GM13977 (cell line): ENCODE measurements at regions not wholly inside any gene's neighbourhood (a gene's known extent, or its start where the extent isn't known, plus 50 kb on each side); places are given as distances from the start of the nearest gene placed in this dataset.
"Not testable (repeated sequence)": the region's sequence is repeated elsewhere in the genome, so short reads cannot be mapped to it uniquely, and the experiment has no call there.

Source experiments
- DNase-seq: peaks from one replicate; pipeline ENCODE4 v3.0.0; 2012; ENCODE audit warnings: low spot score
- in situ Hi-C: fragments of 300-500 bp; cut with MboI; formaldehyde crosslinking; loops from one replicate; pipeline ENCODE4 v1.12.0; 2022; ENCODE audit warnings: low sequenced_read_pairs, low pct_unique_long_range_greater_than_20kb, mixed read lengths, inconsistent platforms; ENCODE audit not compliant: unreplicated experiment
- TF ChIP-seq, protein P1 (sequence below): IDR thresholded peaks from 2 replicates; pipeline ENCODE4 v1.5.1; 2012; ENCODE audit warnings: mild to moderate bottlenecking, control low read depth; ENCODE audit not compliant: insufficient read depth; ENCODE audit errors: extremely low read depth, missing control alignments

DNA sequence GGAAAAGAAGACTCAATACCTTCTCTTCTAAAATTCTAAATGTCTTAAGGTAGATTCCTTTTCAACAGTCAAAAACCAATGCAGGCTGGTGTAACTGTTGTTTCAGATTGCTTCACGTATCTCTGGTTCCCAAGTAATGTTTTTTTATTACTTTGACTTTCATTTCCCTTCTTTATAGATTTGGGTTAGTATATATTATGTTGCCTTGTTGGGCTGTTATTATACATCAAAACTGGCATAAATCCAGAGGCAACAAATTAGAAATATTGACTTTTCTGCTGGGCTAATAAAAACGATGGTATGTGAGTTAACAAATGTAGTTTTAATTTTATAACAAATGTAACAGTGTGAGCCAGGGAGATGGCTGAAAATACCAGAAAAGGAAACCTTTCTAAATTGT is 444.7 kb upstream of the TENM3 start:
- DNase-seq: no peak
- TF ChIP-seq, protein P1, sequence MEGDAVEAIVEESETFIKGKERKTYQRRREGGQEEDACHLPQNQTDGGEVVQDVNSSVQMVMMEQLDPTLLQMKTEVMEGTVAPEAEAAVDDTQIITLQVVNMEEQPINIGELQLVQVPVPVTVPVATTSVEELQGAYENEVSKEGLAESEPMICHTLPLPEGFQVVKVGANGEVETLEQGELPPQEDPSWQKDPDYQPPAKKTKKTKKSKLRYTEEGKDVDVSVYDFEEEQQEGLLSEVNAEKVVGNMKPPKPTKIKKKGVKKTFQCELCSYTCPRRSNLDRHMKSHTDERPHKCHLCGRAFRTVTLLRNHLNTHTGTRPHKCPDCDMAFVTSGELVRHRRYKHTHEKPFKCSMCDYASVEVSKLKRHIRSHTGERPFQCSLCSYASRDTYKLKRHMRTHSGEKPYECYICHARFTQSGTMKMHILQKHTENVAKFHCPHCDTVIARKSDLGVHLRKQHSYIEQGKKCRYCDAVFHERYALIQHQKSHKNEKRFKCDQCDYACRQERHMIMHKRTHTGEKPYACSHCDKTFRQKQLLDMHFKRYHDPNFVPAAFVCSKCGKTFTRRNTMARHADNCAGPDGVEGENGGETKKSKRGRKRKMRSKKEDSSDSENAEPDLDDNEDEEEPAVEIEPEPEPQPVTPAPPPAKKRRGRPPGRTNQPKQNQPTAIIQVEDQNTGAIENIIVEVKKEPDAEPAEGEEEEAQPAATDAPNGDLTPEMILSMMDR: no peak
- in situ Hi-C loops: no loop called here

DNA sequence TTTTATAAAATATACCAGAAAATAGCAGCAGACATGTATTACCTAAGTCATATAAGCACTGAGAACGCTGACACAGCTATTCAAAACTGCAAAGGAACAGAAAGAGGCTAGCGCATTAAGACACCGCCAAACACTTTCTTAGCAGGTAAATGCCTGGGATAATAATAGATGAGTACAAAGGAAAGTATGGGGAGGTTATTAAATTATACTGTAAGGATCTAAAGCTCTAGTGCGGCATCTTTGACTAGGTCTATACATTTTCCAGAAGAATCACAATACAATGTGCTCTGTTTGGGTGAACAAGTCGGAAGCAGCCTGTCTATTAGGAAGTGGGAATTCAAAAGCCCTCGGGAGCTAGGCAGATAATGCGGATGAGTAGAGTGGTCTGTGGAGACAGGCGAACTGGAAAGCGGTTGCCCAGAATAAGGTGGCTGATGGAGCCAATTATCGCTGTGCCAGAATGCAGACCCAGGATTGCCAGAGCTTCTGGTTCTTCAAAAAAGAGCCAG is 443.6 kb upstream of the TENM3 start:
- TF ChIP-seq, protein P1: no peak
- in situ Hi-C loops: no loop called here
- DNase-seq: no peak

DNA sequence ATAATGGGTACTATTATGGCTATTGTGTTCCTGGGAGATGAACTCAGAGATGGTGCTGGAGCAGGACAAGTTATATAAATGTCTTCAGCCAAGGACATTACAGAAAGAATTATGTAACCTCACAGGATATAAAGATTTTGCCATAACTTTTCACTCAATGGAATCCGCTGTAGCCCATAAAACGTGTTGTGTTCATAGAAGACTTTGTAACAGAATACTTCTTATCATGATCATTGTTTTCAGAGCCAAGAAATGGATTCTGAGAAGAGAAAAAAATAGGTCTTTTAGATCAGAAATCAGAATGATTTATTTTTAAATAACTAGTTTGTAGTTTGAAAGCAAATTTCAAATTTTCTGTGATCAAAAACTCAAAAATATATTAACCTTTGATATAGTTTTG is 441.0 kb upstream of the TENM3 start:
- in situ Hi-C loops: no loop called here
- TF ChIP-seq, protein P1: no peak
- no peak for DNase-seq

DNA sequence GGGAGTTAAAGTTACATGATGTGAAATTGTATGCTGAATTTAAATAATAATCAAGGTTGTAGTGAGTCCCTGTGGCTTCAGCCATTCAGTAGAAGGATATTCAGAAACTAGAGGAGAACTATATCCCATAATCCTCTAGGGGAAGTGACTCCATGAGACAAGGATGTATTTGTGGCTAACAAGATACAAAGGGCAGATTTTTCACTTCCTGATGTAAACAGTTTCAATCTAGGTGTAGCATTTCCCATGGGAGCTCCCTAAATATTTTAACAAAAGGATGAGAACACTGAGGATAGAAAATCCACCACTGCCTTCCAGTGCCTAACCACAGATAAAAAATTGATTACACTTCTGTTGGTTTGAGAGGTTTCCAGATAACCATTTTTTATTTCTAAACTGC is 435.4 kb upstream of the TENM3 start:
- in situ Hi-C loops: no loop called here
- no peak for DNase-seq
- TF ChIP-seq, protein P1: no peak

DNA sequence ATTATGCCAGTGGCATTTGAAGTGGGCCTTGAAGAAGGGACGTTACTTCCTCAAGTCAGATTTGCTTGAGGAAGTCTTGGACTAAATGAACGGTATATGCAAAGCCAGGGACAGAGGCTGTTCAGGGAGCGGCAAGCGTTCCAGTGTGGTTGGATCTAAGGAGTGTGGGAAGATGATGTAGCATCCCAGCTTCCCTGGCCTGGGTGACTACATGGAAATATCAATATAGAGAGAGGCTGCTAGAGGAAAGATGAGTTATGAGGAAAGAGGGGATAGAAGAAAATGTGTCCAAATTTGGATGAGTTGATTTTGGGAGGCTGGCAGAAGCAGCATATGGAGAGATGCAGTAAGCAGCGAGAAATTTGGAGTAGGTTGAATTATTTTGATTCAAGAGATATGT is 432.5 kb upstream of the TENM3 start:
- no peak for DNase-seq
- in situ Hi-C loops: no loop called here
- TF ChIP-seq, protein P1: no peak

DNA sequence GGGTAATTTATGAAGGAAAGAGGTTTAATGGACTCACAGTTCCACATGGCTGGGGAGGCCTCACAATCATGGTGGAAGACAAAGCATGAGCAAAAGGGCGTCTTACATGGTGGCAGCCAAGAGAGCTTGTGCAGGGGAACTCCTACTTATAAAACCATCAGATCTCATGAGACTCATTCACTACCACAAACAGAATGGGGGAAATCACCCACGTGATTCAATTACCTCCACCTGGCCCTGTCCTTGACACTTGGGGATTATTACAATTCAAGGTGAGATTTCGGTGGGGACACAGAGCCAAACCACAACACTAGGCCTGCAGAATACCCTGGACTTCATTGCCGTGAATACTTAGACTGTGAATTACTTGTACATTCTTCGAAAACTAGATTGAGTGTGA is 431.7 kb upstream of the TENM3 start:
- DNase-seq, in situ Hi-C loops: not testable (repeated sequence)

DNA sequence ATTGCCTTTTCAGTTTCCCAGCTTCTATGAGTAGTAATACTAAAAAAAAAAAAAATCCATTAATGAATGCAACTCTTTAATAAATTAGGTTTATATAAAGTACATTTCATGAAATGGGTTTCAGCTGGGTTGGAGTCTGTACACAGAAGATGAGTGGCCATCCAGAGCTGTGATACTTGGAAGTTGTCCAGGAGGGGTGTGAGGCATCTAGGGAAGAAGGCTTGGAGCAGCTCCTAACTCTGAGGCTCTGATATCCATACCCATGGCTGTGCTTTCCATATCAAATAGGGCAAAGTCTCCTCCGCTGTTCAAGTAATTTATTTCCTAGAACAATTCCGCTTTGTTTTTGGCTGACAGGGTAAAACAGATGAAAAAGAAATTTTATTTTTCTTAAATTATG is 423.3 kb upstream of the TENM3 start:
- no peak for DNase-seq
- in situ Hi-C loops: no loop called here
- TF ChIP-seq, protein P1: no peak
